Colonic mucosa (tissue), 4 donors: ENCODE measurements at regions not wholly inside any gene's neighbourhood (a gene's known extent, or its start where the extent isn't known, plus 50 kb on each side); places are given as distances from the start of the nearest gene placed in this dataset.
A peak's percentile ranks its signal among the peaks of the same experiment; 100 is the strongest.

ENCODE experiments used
- DNase-seq: peaks from one replicate; pipeline ENCODE4 v3.0.0-alpha.2; 2020
- H3K27ac ChIP-seq: fragments of 200-600 bp; one replicate; pipeline ENCODE4 v1.8.0; 2021
- H3K27me3 ChIP-seq: fragments of 200-600 bp; one replicate; pipeline ENCODE4 v1.8.0; 2021
- H3K36me3 ChIP-seq: fragments of 200-600 bp; one replicate; pipeline ENCODE4 v1.8.0; 2021
- H3K4me1 ChIP-seq: fragments of 200-600 bp; one replicate; pipeline ENCODE4 v1.8.0; 2021; ENCODE audit warnings: mild to moderate bottlenecking
- H3K4me3 ChIP-seq: fragments of 200-600 bp; one replicate; pipeline ENCODE4 v1.8.0; 2021
- H3K9ac ChIP-seq, 2 donors: one replicate each; pipeline ENCODE4 v1.7.0; 2013; ENCODE audit warnings: control low read depth in 2 of 2, low read depth in 2 of 2, low read length in 2 of 2
- H3K9me3 ChIP-seq: fragments of 200-600 bp; one replicate; pipeline ENCODE4 v1.8.0; 2021
- CTCF ChIP-seq: fragments of 200-600 bp; IDR thresholded peaks from one replicate; pipeline ENCODE4 v1.8.0; 2022; ENCODE audit warnings: antibody characterized with exemption, mild to moderate bottlenecking
- intact Hi-C: fragments of 100-400 bp; cut with DNase I; formaldehyde crosslinking; loops from one replicate; pipeline ENCODE4 v1.14.1; 2022
- donor health status: healthy.
- donor health status: DM: no; HTN: no; CAD: no.
- donor health status: DM: no; HTN: no; CAD: no.

- no peaks in the 10 kb centered on the region for H3K36me3 ChIP-seq
- H3K4me1 ChIP-seq: no peaks in the 10 kb centered on the region
- H3K4me3 ChIP-seq: no peak overlapping the region
- TF ChIP-seq CTCF: no peak
- no peaks in the 10 kb centered on the region for H3K27me3 ChIP-seq
- no peak overlapping the region for H3K9ac ChIP-seq
- DNase-seq: peak; percentile 6
- no peak overlapping the region for H3K27ac ChIP-seq
- H3K9me3 ChIP-seq: no peaks in the 10 kb centered on the region
- intact Hi-C loops: no loop called here
Observed at GRCh38 chr1:29626066-29626465, 389.7 kb downstream of the PTPRU start.

- no peak overlapping the region for H3K4me3 ChIP-seq
- no peak overlapping the region for H3K27ac ChIP-seq
- no peak for DNase-seq
- H3K27me3 ChIP-seq: no peaks in the 10 kb centered on the region
- intact Hi-C loops: no loop called here
- no peaks in the 10 kb centered on the region for H3K9me3 ChIP-seq
- no peak for TF ChIP-seq CTCF
- H3K9ac ChIP-seq: no peak overlapping the region
- H3K36me3 ChIP-seq: no peaks in the 10 kb centered on the region
- no peaks in the 10 kb centered on the region for H3K4me1 ChIP-seq
Observed at GRCh38 chr1:29625084-29625420, 388.7 kb downstream of the PTPRU start.

GRCh38 chr1:29624320-29625083, 388.2 kb downstream of the PTPRU start:
- Histone ChIP-seq H3K27ac (no peak overlapping the region), H3K4me3 (no peak overlapping the region), H3K9me3 (no peaks in the 10 kb centered on the region), H3K9ac (no peak overlapping the region), H3K4me1 (no peaks in the 10 kb centered on the region), H3K27me3 (no peaks in the 10 kb centered on the region), H3K36me3 (no peaks in the 10 kb centered on the region)
- no peak for TF ChIP-seq CTCF
- DNase-seq: no peak
- intact Hi-C loops: no loop called here

GRCh38 chr1:29623501-29623900, 387.2 kb downstream of the PTPRU start:
- Histone ChIP-seq H3K4me1 (no peaks in the 10 kb centered on the region), H3K36me3 (no peaks in the 10 kb centered on the region), H3K27ac (no peak overlapping the region), H3K4me3 (no peak overlapping the region), H3K9me3 (no peaks in the 10 kb centered on the region), H3K9ac (no peak overlapping the region), H3K27me3 (no peaks in the 10 kb centered on the region)
- DNase-seq: no peak
- no peak for TF ChIP-seq CTCF
- intact Hi-C loops: no loop called here

- Histone ChIP-seq H3K9ac (no peak overlapping the region), H3K27me3 (no peaks in the 10 kb centered on the region), H3K4me3 (no peak overlapping the region), H3K9me3 (no peaks in the 10 kb centered on the region), H3K27ac (no peak overlapping the region), H3K4me1 (no peaks in the 10 kb centered on the region), H3K36me3 (no peaks in the 10 kb centered on the region)
- peak; percentile 4 for DNase-seq
- TF ChIP-seq CTCF: no peak
- intact Hi-C loops: no loop called here
Observed at GRCh38 chr1:29621826-29622435, 385.6 kb downstream of the PTPRU start.
